ENCODE measurements at regions not wholly inside any gene's neighbourhood (a gene's known extent, or its start where the extent isn't known, plus 50 kb on each side); places are given as distances from the start of the nearest gene placed in this dataset.

GRCh38 chr12:69019082-69019481, 86.1 kb upstream of the CPM start:
- intact Hi-C loops (cut with micrococcal nuclease): no loop called here
- no peak overlapping the region for H3K4me3 Mint-ChIP-seq
- no peak overlapping the region for H3K27ac Mint-ChIP-seq
- H3K36me3 Mint-ChIP-seq (ENCODE audit: low read depth): no peaks in the 10 kb centered on the region
- DNase-seq: no peak
- no peaks in the 10 kb centered on the region for H3K9me3 Mint-ChIP-seq
- H3K4me1 Mint-ChIP-seq: no peaks in the 10 kb centered on the region
- no peaks in the 10 kb centered on the region for H3K27me3 Mint-ChIP-seq

- no peak overlapping the region for H3K27ac Mint-ChIP-seq
- no peaks in the 10 kb centered on the region for H3K27me3 Mint-ChIP-seq
- H3K4me1 Mint-ChIP-seq: no peaks in the 10 kb centered on the region
- no peaks in the 10 kb centered on the region for H3K36me3 Mint-ChIP-seq (ENCODE audit: low read depth)
- intact Hi-C loops (cut with micrococcal nuclease): no loop called here
- H3K9me3 Mint-ChIP-seq: no peaks in the 10 kb centered on the region
- no peak overlapping the region for H3K4me3 Mint-ChIP-seq
- DNase-seq: no peak
Observed at GRCh38 chr12:69019910-69020309, 86.9 kb upstream of the CPM start.

- no peak overlapping the region for H3K27ac Mint-ChIP-seq
- no peak for DNase-seq
- no peaks in the 10 kb centered on the region for H3K4me1 Mint-ChIP-seq
- no peaks in the 10 kb centered on the region for H3K27me3 Mint-ChIP-seq
- no peak overlapping the region for H3K4me3 Mint-ChIP-seq
- intact Hi-C loops (cut with micrococcal nuclease): no loop called here
- H3K36me3 Mint-ChIP-seq (ENCODE audit: low read depth): no peaks in the 10 kb centered on the region
- H3K9me3 Mint-ChIP-seq: no peaks in the 10 kb centered on the region
Observed at GRCh38 chr12:69022674-69023073, 89.7 kb upstream of the CPM start.

- no peak for DNase-seq
- Mint-ChIP-seq H3K27me3 (no peaks in the 10 kb centered on the region), H3K4me1 (no peaks in the 10 kb centered on the region), H3K9me3 (no peaks in the 10 kb centered on the region), H3K4me3 (no peak overlapping the region), H3K27ac (no peak overlapping the region), H3K36me3 (ENCODE audit: low read depth) (no peaks in the 10 kb centered on the region)
- intact Hi-C loops (cut with micrococcal nuclease): no loop called here
Observed at GRCh38 chr12:69023840-69024239, 90.9 kb upstream of the CPM start.

GRCh38 chr12:69024413-69024812, 91.4 kb upstream of the CPM start:
- DNase-seq: no peak
- no peaks in the 10 kb centered on the region for H3K36me3 Mint-ChIP-seq (ENCODE audit: low read depth)
- no peaks in the 10 kb centered on the region for H3K9me3 Mint-ChIP-seq
- no peaks in the 10 kb centered on the region for H3K27me3 Mint-ChIP-seq
- no peak overlapping the region for H3K27ac Mint-ChIP-seq
- intact Hi-C loops (cut with micrococcal nuclease): no loop called here
- no peak overlapping the region for H3K4me3 Mint-ChIP-seq
- H3K4me1 Mint-ChIP-seq: no peaks in the 10 kb centered on the region

GRCh38 chr12:69024907-69025306, 91.9 kb upstream of the CPM start:
- intact Hi-C loops (cut with micrococcal nuclease): no loop called here
- H3K4me3 Mint-ChIP-seq: no peak overlapping the region
- no peak overlapping the region for H3K27ac Mint-ChIP-seq
- no peaks in the 10 kb centered on the region for H3K27me3 Mint-ChIP-seq
- H3K4me1 Mint-ChIP-seq: no peaks in the 10 kb centered on the region
- H3K36me3 Mint-ChIP-seq (ENCODE audit: low read depth): no peaks in the 10 kb centered on the region
- H3K9me3 Mint-ChIP-seq: no peaks in the 10 kb centered on the region
- no peak for DNase-seq

- Mint-ChIP-seq H3K27ac (no peak overlapping the region), H3K36me3 (ENCODE audit: low read depth) (no peaks in the 10 kb centered on the region), H3K4me1 (no peaks in the 10 kb centered on the region), H3K27me3 (no peaks in the 10 kb centered on the region), H3K9me3 (no peaks in the 10 kb centered on the region), H3K4me3 (no peak overlapping the region)
- intact Hi-C loops (cut with micrococcal nuclease): no loop called here
- DNase-seq: no peak
Observed at GRCh38 chr12:69026336-69026735, 93.4 kb upstream of the CPM start.

GRCh38 chr12:69027411-69027881, 94.5 kb upstream of the CPM start:
- H3K27me3 Mint-ChIP-seq: no peaks in the 10 kb centered on the region
- no peak overlapping the region for H3K4me3 Mint-ChIP-seq
- DNase-seq: no peak
- intact Hi-C loops (cut with micrococcal nuclease): no loop called here
- H3K4me1 Mint-ChIP-seq: no peaks in the 10 kb centered on the region
- no peaks in the 10 kb centered on the region for H3K36me3 Mint-ChIP-seq (ENCODE audit: low read depth)
- H3K27ac Mint-ChIP-seq: no peak overlapping the region
- H3K9me3 Mint-ChIP-seq: no peaks in the 10 kb centered on the region

GRCh38 chr12:69028941-69029729, 96.2 kb upstream of the CPM start:
- no peak for DNase-seq
- no peak overlapping the region for H3K4me3 Mint-ChIP-seq

GRCh38 chr12:69030321-69030720, 97.3 kb upstream of the CPM start:
- Mint-ChIP-seq H3K4me1 (no peaks in the 10 kb centered on the region), H3K4me3 (no peak overlapping the region), H3K27me3 (peaks cover 3% of the 10 kb centered on the region), H3K9me3 (no peaks in the 10 kb centered on the region), H3K27ac (no peak overlapping the region), H3K36me3 (ENCODE audit: low read depth) (no peaks in the 10 kb centered on the region)
- intact Hi-C loops (cut with micrococcal nuclease): no loop called here
- DNase-seq: no peak

More at GRCh38 chr12:69028941-69029729, 96.2 kb upstream of the CPM start:
- H3K27ac Mint-ChIP-seq: no peak overlapping the region
- H3K9me3 Mint-ChIP-seq: no peaks in the 10 kb centered on the region
- intact Hi-C loops (cut with micrococcal nuclease): no loop called here
- H3K4me1 Mint-ChIP-seq: no peaks in the 10 kb centered on the region
- H3K36me3 Mint-ChIP-seq (ENCODE audit: low read depth): no peaks in the 10 kb centered on the region
- H3K27me3 Mint-ChIP-seq: peaks cover 3% of the 10 kb centered on the region

- no peak for DNase-seq
- no peak overlapping the region for H3K27ac Mint-ChIP-seq
Observed at GRCh38 chr12:69036533-69036932, 103.6 kb upstream of the CPM start.

GRCh38 chr12:69036999-69037398, 104.0 kb upstream of the CPM start:
- H3K9me3 Mint-ChIP-seq: no peaks in the 10 kb centered on the region
- intact Hi-C loops (cut with micrococcal nuclease): no loop called here
- no peak for DNase-seq
- H3K4me1 Mint-ChIP-seq: no peaks in the 10 kb centered on the region
- no peaks in the 10 kb centered on the region for H3K36me3 Mint-ChIP-seq (ENCODE audit: low read depth)
- peaks cover 3% of the 10 kb centered on the region for H3K27me3 Mint-ChIP-seq
- H3K27ac Mint-ChIP-seq: no peak overlapping the region
- H3K4me3 Mint-ChIP-seq: no peak overlapping the region

More at GRCh38 chr12:69036533-69036932, 103.6 kb upstream of the CPM start:
- intact Hi-C loops (cut with micrococcal nuclease): no loop called here
- H3K36me3 Mint-ChIP-seq (ENCODE audit: low read depth): no peaks in the 10 kb centered on the region
- no peaks in the 10 kb centered on the region for H3K4me1 Mint-ChIP-seq
- H3K4me3 Mint-ChIP-seq: no peak overlapping the region
- no peaks in the 10 kb centered on the region for H3K9me3 Mint-ChIP-seq
- H3K27me3 Mint-ChIP-seq: peaks cover 3% of the 10 kb centered on the region

- H3K27me3 Mint-ChIP-seq: no peaks in the 10 kb centered on the region
- no peaks in the 10 kb centered on the region for H3K9me3 Mint-ChIP-seq
- H3K4me1 Mint-ChIP-seq: peaks cover 5% of the 10 kb centered on the region
- no peak overlapping the region for H3K27ac Mint-ChIP-seq
- no peak overlapping the region for H3K4me3 Mint-ChIP-seq
- intact Hi-C loops (cut with micrococcal nuclease): no loop called here
- no peaks in the 10 kb centered on the region for H3K36me3 Mint-ChIP-seq (ENCODE audit: low read depth)
- DNase-seq: no peak
Observed at GRCh38 chr12:69039911-69040310, 106.9 kb upstream of the CPM start.

GRCh38 chr12:69042557-69042956, 109.6 kb upstream of the CPM start:
- no peaks in the 10 kb centered on the region for H3K36me3 Mint-ChIP-seq (ENCODE audit: low read depth)
- no peak overlapping the region for H3K4me3 Mint-ChIP-seq
- no peak overlapping the region for H3K27ac Mint-ChIP-seq
- no peak for DNase-seq
- H3K9me3 Mint-ChIP-seq: peaks cover 4% of the 10 kb centered on the region
- H3K27me3 Mint-ChIP-seq: no peaks in the 10 kb centered on the region
- intact Hi-C loops (cut with micrococcal nuclease): no loop called here
- peaks cover 7% of the 10 kb centered on the region for H3K4me1 Mint-ChIP-seq

GRCh38 chr12:69042970-69043369, 110.0 kb upstream of the CPM start:
- intact Hi-C loops (cut with micrococcal nuclease): no loop called here
- no peak overlapping the region for H3K27ac Mint-ChIP-seq
- DNase-seq: no peak
- peaks cover 4% of the 10 kb centered on the region for H3K9me3 Mint-ChIP-seq
- H3K36me3 Mint-ChIP-seq (ENCODE audit: low read depth): no peaks in the 10 kb centered on the region
- no peaks in the 10 kb centered on the region for H3K27me3 Mint-ChIP-seq
- H3K4me3 Mint-ChIP-seq: no peak overlapping the region
- peaks cover 7% of the 10 kb centered on the region for H3K4me1 Mint-ChIP-seq
